ENCODE measurements at regions not wholly inside any gene's neighbourhood (a gene's known extent, or its start where the extent isn't known, plus 50 kb on each side); places are given as distances from the start of the nearest gene placed in this dataset.

DNA sequence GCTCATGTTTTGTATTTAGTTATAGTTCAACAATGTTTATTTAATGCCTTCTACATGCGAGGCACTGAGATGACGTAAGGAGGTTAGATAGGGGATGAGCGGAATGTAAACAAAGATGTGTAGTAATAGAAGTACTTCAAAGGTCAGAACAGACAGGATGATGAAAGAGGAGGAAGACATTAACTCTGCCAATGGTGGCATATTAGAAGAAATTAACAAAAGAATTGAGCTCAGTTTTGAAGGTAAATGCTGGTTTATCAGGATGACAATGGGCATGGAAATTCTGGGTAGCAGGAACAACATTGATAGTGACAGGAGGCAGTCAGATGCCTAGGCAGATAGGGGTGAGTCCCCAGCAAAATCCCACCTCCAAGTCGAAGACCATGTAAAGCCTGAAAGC is 62.3 kb upstream of the PGRMC2 start (continued):
- TF ChIP-seq, protein P1, sequence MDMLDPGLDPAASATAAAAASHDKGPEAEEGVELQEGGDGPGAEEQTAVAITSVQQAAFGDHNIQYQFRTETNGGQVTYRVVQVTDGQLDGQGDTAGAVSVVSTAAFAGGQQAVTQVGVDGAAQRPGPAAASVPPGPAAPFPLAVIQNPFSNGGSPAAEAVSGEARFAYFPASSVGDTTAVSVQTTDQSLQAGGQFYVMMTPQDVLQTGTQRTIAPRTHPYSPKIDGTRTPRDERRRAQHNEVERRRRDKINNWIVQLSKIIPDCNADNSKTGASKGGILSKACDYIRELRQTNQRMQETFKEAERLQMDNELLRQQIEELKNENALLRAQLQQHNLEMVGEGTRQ (CRISPR knock-in tag; IDR thresholded peaks at IDR 0.05): no peak
- TF ChIP-seq ZNF324 (CRISPR knock-in tag; IDR thresholded peaks at IDR 0.05): no peak
- 0 out of 2 replicates have a peak, but pooled peaks have one; percentile 54 for TF ChIP-seq NFRKB (IDR thresholded peaks at IDR 0.05; ENCODE audit: low read depth)
- peak; percentile 90 for TF ChIP-seq JUND (IDR thresholded peaks at IDR 0.05; ENCODE audit: borderline replicate concordance, low read depth, low read length)
- peak; percentile 93 for TF ChIP-seq JUND (tag; IDR thresholded peaks at IDR 0.05; ENCODE audit: borderline replicate concordance, low read depth, low read length)
- TF ChIP-seq, protein P2, sequence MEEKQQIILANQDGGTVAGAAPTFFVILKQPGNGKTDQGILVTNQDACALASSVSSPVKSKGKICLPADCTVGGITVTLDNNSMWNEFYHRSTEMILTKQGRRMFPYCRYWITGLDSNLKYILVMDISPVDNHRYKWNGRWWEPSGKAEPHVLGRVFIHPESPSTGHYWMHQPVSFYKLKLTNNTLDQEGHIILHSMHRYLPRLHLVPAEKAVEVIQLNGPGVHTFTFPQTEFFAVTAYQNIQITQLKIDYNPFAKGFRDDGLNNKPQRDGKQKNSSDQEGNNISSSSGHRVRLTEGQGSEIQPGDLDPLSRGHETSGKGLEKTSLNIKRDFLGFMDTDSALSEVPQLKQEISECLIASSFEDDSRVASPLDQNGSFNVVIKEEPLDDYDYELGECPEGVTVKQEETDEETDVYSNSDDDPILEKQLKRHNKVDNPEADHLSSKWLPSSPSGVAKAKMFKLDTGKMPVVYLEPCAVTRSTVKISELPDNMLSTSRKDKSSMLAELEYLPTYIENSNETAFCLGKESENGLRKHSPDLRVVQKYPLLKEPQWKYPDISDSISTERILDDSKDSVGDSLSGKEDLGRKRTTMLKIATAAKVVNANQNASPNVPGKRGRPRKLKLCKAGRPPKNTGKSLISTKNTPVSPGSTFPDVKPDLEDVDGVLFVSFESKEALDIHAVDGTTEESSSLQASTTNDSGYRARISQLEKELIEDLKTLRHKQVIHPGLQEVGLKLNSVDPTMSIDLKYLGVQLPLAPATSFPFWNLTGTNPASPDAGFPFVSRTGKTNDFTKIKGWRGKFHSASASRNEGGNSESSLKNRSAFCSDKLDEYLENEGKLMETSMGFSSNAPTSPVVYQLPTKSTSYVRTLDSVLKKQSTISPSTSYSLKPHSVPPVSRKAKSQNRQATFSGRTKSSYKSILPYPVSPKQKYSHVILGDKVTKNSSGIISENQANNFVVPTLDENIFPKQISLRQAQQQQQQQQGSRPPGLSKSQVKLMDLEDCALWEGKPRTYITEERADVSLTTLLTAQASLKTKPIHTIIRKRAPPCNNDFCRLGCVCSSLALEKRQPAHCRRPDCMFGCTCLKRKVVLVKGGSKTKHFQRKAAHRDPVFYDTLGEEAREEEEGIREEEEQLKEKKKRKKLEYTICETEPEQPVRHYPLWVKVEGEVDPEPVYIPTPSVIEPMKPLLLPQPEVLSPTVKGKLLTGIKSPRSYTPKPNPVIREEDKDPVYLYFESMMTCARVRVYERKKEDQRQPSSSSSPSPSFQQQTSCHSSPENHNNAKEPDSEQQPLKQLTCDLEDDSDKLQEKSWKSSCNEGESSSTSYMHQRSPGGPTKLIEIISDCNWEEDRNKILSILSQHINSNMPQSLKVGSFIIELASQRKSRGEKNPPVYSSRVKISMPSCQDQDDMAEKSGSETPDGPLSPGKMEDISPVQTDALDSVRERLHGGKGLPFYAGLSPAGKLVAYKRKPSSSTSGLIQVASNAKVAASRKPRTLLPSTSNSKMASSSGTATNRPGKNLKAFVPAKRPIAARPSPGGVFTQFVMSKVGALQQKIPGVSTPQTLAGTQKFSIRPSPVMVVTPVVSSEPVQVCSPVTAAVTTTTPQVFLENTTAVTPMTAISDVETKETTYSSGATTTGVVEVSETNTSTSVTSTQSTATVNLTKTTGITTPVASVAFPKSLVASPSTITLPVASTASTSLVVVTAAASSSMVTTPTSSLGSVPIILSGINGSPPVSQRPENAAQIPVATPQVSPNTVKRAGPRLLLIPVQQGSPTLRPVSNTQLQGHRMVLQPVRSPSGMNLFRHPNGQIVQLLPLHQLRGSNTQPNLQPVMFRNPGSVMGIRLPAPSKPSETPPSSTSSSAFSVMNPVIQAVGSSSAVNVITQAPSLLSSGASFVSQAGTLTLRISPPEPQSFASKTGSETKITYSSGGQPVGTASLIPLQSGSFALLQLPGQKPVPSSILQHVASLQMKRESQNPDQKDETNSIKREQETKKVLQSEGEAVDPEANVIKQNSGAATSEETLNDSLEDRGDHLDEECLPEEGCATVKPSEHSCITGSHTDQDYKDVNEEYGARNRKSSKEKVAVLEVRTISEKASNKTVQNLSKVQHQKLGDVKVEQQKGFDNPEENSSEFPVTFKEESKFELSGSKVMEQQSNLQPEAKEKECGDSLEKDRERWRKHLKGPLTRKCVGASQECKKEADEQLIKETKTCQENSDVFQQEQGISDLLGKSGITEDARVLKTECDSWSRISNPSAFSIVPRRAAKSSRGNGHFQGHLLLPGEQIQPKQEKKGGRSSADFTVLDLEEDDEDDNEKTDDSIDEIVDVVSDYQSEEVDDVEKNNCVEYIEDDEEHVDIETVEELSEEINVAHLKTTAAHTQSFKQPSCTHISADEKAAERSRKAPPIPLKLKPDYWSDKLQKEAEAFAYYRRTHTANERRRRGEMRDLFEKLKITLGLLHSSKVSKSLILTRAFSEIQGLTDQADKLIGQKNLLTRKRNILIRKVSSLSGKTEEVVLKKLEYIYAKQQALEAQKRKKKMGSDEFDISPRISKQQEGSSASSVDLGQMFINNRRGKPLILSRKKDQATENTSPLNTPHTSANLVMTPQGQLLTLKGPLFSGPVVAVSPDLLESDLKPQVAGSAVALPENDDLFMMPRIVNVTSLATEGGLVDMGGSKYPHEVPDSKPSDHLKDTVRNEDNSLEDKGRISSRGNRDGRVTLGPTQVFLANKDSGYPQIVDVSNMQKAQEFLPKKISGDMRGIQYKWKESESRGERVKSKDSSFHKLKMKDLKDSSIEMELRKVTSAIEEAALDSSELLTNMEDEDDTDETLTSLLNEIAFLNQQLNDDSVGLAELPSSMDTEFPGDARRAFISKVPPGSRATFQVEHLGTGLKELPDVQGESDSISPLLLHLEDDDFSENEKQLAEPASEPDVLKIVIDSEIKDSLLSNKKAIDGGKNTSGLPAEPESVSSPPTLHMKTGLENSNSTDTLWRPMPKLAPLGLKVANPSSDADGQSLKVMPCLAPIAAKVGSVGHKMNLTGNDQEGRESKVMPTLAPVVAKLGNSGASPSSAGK (IDR thresholded peaks at IDR 0.05): peak; percentile 40
- no peak for TF ChIP-seq ZNF174 (CRISPR knock-in tag; IDR thresholded peaks at IDR 0.05)
- peak; percentile 82 for TF ChIP-seq CREM (IDR thresholded peaks at IDR 0.05; ENCODE audit: low read depth)
- no peak for TF ChIP-seq BRD4 (IDR thresholded peaks at IDR 0.05)
- 0 out of 2 replicates have a peak, but pooled peaks have one; percentile 10 for TF ChIP-seq MYC (IDR thresholded peaks at IDR 0.05; ENCODE audit: low read depth, low read length)
- no peak for TF ChIP-seq MYC (CRISPR knock-in tag; IDR thresholded peaks at IDR 0.05; ENCODE audit: borderline replicate concordance, low read depth)
- no peak for TF ChIP-seq GTF2A2 (tag; IDR thresholded peaks at IDR 0.05)
- TF ChIP-seq PPARD (CRISPR knock-in tag; IDR thresholded peaks at IDR 0.05): no peak
- no peak for TF ChIP-seq CBFB (CRISPR knock-in tag; IDR thresholded peaks at IDR 0.05)
- TF ChIP-seq ZNF589 (CRISPR knock-in tag; IDR thresholded peaks at IDR 0.05; ENCODE audit: low read depth): peak; percentile 53; the same call in 1 of the 2 replicates
- 0 out of 2 replicates have a peak, but pooled peaks have one; percentile 10 for TF ChIP-seq SMAD4 (CRISPR knock-in tag; conservative IDR thresholded peaks at IDR 0.05)
- no peak for TF ChIP-seq DDX20 (tag; IDR thresholded peaks at IDR 0.05; ENCODE audit: low read depth)
- no peak for TF ChIP-seq ZNF23 (CRISPR knock-in tag; IDR thresholded peaks at IDR 0.05)
